H1 (cell line): ENCODE measurements at regions not wholly inside any gene's neighbourhood (a gene's known extent, or its start where the extent isn't known, plus 50 kb on each side); places are given as distances from the start of the nearest gene placed in this dataset.

Experiments
- CTCF ChIA-PET: fragments of 300-600 bp; sonication (Branson Sonifier 250); formaldehyde crosslinking; loops from one replicate; lab custom pipeline; 2021; ENCODE audit not compliant: partially characterized antibody; lab: Charles Lee
- POLR2A ChIA-PET: fragments of 300-600 bp; sonication (Branson Sonifier 250); formaldehyde crosslinking; loops from one replicate; lab custom pipeline; 2021; ENCODE audit warnings: inconsistent platforms; ENCODE audit not compliant: partially characterized antibody; lab: Charles Lee
- DNase-seq, 2 experiments: peaks; one replicate each; pipeline versions ENCODE4 v3.0.0 to v3.0.0-alpha.2; 2010 to 2022; ENCODE audit warnings: low spot score in 2 of 2, low read depth in 1 of 2, mixed read lengths in 1 of 2
- FAIRE-seq: peaks from 2 replicates; lab custom pipeline; 2011; peaks lifted over from hg19 to GRCh38; lab: Jason Lieb, UNC
- H2AFZ ChIP-seq: 2 replicates; pipeline ENCODE4 v1.8.1; 2012; ENCODE audit warnings: low read length, inconsistent platforms
- H2AK5ac ChIP-seq: 2 replicates; pipeline ENCODE4 v1.6.1; 2013; ENCODE audit warnings: low read depth, low read length
- H2BK120ac ChIP-seq: replicated peaks from 2 replicates; pipeline ENCODE3; 2013; ENCODE audit warnings: low read depth, low read length, inconsistent platforms
- H2BK12ac ChIP-seq: 2 replicates; pipeline ENCODE4 v1.6.1; 2013; ENCODE audit warnings: low read depth, low read length
- H2BK15ac ChIP-seq: 2 replicates; pipeline ENCODE4 v1.6.1; 2013; ENCODE audit warnings: low read length
- H2BK20ac ChIP-seq: 2 replicates; pipeline ENCODE4 v1.6.1; 2013; ENCODE audit warnings: low read length
- H2BK5ac ChIP-seq: 2 replicates; pipeline ENCODE4 v1.6.1; 2013; ENCODE audit warnings: low read depth, low read length
- H3K14ac ChIP-seq: 2 replicates; pipeline ENCODE4 v1.6.1; 2013; ENCODE audit warnings: inconsistent platforms; ENCODE audit not compliant: insufficient read length
- H3K18ac ChIP-seq: 2 replicates; pipeline ENCODE4 v1.6.1; 2013; ENCODE audit warnings: low read length; ENCODE audit errors: extremely low read depth
- H3K23ac ChIP-seq: 2 replicates; pipeline ENCODE4 v1.6.1; 2013; ENCODE audit warnings: inconsistent platforms; ENCODE audit not compliant: insufficient read length
- H3K23me2 ChIP-seq: 2 replicates; pipeline ENCODE4 v1.6.1; 2013; ENCODE audit warnings: low read depth, low read length
- H3K27ac ChIP-seq: 2 replicates; pipeline ENCODE4 v1.6.1; 2011; ENCODE audit warnings: low read depth, low read length, inconsistent platforms
- H3K27me3 ChIP-seq, 4 experiments: replicated peaks in 1 of 4; 1 replicate in 1 of 4; 2 replicates in 3 of 4; pipeline versions ENCODE4 v1.6.1 to v1.8.1; 2011 to 2013; ENCODE audit warnings: low read length in 3 of 4, mild to moderate bottlenecking in 3 of 4, inconsistent platforms in 2 of 4, mixed read lengths in 2 of 4, moderate library complexity in 1 of 4; ENCODE audit not compliant: control insufficient read depth in 3 of 4, insufficient read depth in 3 of 4; ENCODE audit errors: extremely low read depth in 1 of 4
- H3K36me3 ChIP-seq, 4 experiments: 2 replicates each; pipeline versions ENCODE4 v1.6.1 to v1.8.1; 2011 to 2013; ENCODE audit warnings: mild to moderate bottlenecking in 4 of 4, low read length in 3 of 4, moderate library complexity in 2 of 4, control low read depth in 1 of 4, inconsistent platforms in 1 of 4; ENCODE audit not compliant: insufficient read depth in 4 of 4, control insufficient read depth in 2 of 4
- H3K4ac ChIP-seq: replicated peaks from 2 replicates; pipeline ENCODE3; 2013; ENCODE audit warnings: low read length, low read depth, mixed read lengths, inconsistent platforms; ENCODE audit not compliant: insufficient read length
- H3K4me1 ChIP-seq, 4 experiments: replicated peaks in 1 of 4; 1 replicate in 1 of 4; 2 replicates in 3 of 4; pipeline versions ENCODE4 v1.6.1 to v1.8.1; 2011 to 2013; ENCODE audit warnings: low read length in 3 of 4, inconsistent platforms in 2 of 4, mixed read lengths in 1 of 4; ENCODE audit not compliant: insufficient read depth in 4 of 4, control insufficient read depth in 3 of 4
- H3K4me2 ChIP-seq, 2 experiments: 2 replicates each; pipeline versions ENCODE4 v1.6.1 to v1.8.1; 2011 to 2013; ENCODE audit warnings: low read depth in 2 of 2, low read length in 2 of 2, control low read depth in 1 of 2, inconsistent platforms in 1 of 2, mild to moderate bottlenecking in 1 of 2; ENCODE audit not compliant: insufficient read depth in 1 of 2
- H3K4me3 ChIP-seq, 4 experiments: fragments of 200-600, 300-600 bp in 1 of 4; sonication (generic), shearing (Covaris generic), sonication (Bioruptor Twin) in 1 of 4; 2 replicates each; pipeline versions ENCODE4 v1.5.1 to v1.8.1; 2011 to 2016; ENCODE audit warnings: low read length in 4 of 4, low read depth in 3 of 4, control low read depth in 2 of 4, inconsistent platforms in 2 of 4, mild to moderate bottlenecking in 2 of 4, mixed read lengths in 1 of 4, moderate library complexity in 1 of 4; ENCODE audit not compliant: insufficient read depth in 2 of 4; ENCODE audit errors: extremely low read depth in 1 of 4
- H3K56ac ChIP-seq: replicated peaks from 2 replicates; pipeline ENCODE3; 2013; ENCODE audit warnings: low read depth, mild to moderate bottlenecking, mixed read lengths, low read length, inconsistent platforms; ENCODE audit not compliant: insufficient read length
- H3K79me1 ChIP-seq: 2 replicates; pipeline ENCODE4 v1.6.1; 2013; ENCODE audit warnings: low read depth, low read length, control low read depth
- H3K79me2 ChIP-seq, 2 experiments: 2 replicates each; pipeline versions ENCODE4 v1.6.1 to v1.8.1; 2012 to 2013; ENCODE audit warnings: low read length in 2 of 2, mild to moderate bottlenecking in 2 of 2, inconsistent platforms in 1 of 2; ENCODE audit not compliant: insufficient read depth in 2 of 2, control insufficient read depth in 1 of 2
- H3K9ac ChIP-seq, 4 experiments: replicated peaks in 1 of 4; 1 replicate in 1 of 4; 2 replicates in 3 of 4; pipeline versions ENCODE4 v1.6.1 to v1.8.1; 2011 to 2013; ENCODE audit warnings: low read depth in 3 of 4, low read length in 3 of 4, control low read depth in 2 of 4, mild to moderate bottlenecking in 2 of 4, moderate library complexity in 2 of 4, inconsistent platforms in 1 of 4; ENCODE audit errors: extremely low read depth in 1 of 4
- H3K9me3 ChIP-seq, 2 experiments: 2 replicates each; pipeline versions ENCODE4 v1.6.1 to v1.8.1; 2012 to 2013; ENCODE audit warnings: mild to moderate bottlenecking in 2 of 2, moderate library complexity in 2 of 2, control low read depth in 1 of 2, inconsistent platforms in 1 of 2, low read depth in 1 of 2, low read length in 1 of 2, mixed read lengths in 1 of 2; ENCODE audit not compliant: insufficient read depth in 2 of 2
- H4K20me1 ChIP-seq, 2 experiments: replicated peaks in 1 of 2; 2 replicates each; pipeline versions ENCODE3 to v1.8.1; 2011 to 2013; ENCODE audit warnings: inconsistent platforms in 2 of 2, low read length in 2 of 2, mild to moderate bottlenecking in 1 of 2; ENCODE audit not compliant: insufficient read depth in 2 of 2, control insufficient read depth in 1 of 2
- H4K5ac ChIP-seq: 2 replicates; pipeline ENCODE4 v1.6.1; 2013; ENCODE audit warnings: low read length, low read depth, mixed read lengths, inconsistent platforms; ENCODE audit not compliant: insufficient read length
- H4K8ac ChIP-seq: 2 replicates; pipeline ENCODE4 v1.8.0; 2013; ENCODE audit warnings: mild to moderate bottlenecking, moderate library complexity, low read length, inconsistent platforms; ENCODE audit not compliant: insufficient read depth; ENCODE audit errors: extremely low read depth
- H4K91ac ChIP-seq: replicated peaks from 2 replicates; pipeline ENCODE3; 2013; ENCODE audit warnings: low read length, mixed read lengths, inconsistent platforms; ENCODE audit not compliant: insufficient read length
- CHD2 ChIP-seq: IDR thresholded peaks from 2 replicates; pipeline ENCODE4 v1.6.1; 2012; ENCODE audit warnings: low read length, improper control_type of control experiment
- HDAC6 ChIP-seq: IDR thresholded peaks from one replicate; pipeline ENCODE4 v1.7.1; 2012; ENCODE audit warnings: low read depth, mild to moderate bottlenecking, inconsistent platforms, low read length, moderate library complexity
- POLR2AphosphoS5 ChIP-seq: IDR thresholded peaks from 2 replicates; pipeline ENCODE4 v1.6.1; 2011; ENCODE audit warnings: low read depth, low read length
- RBBP5 ChIP-seq: IDR thresholded peaks from 2 replicates; pipeline ENCODE4 v1.7.1; 2012; ENCODE audit warnings: low read depth, mild to moderate bottlenecking, inconsistent platforms, low read length, moderate library complexity, borderline replicate concordance
- RNF2 ChIP-seq: fragments of 200-900, 300-1000 bp; sonication (generic); IDR thresholded peaks from 2 replicates; pipeline ENCODE4 v1.7.1; 2016; ENCODE audit warnings: borderline replicate concordance, low read depth, mild to moderate bottlenecking, antibody characterized with exemption, low read length; ENCODE audit not compliant: poor library complexity, severe bottlenecking; ENCODE audit errors: missing control alignments
- SAP30 ChIP-seq: fragments of 300-600 bp; sonication (generic); IDR thresholded peaks from 2 replicates; pipeline ENCODE4 v1.7.1; 2012; ENCODE audit warnings: low read length, moderate library complexity, mild to moderate bottlenecking, inconsistent platforms; ENCODE audit not compliant: insufficient read depth, insufficient replicate concordance
- SRF ChIP-seq: IDR thresholded peaks from 2 replicates; pipeline ENCODE4 v1.6.1; 2011; ENCODE audit warnings: mild to moderate bottlenecking, low read depth, low read length, moderate library complexity
- TAF7 ChIP-seq: optimal IDR thresholded peaks from 2 replicates; pipeline ENCODE3; 2011; ENCODE audit warnings: low read depth, mild to moderate bottlenecking, inconsistent platforms, low read length, moderate library complexity, borderline replicate concordance
- TCF12 ChIP-seq: IDR thresholded peaks from 2 replicates; pipeline ENCODE4 v1.6.1; 2011; ENCODE audit warnings: low read depth, mild to moderate bottlenecking, low read length
- YY1 ChIP-seq: IDR thresholded peaks from 2 replicates; pipeline ENCODE4 v1.6.1; 2011; ENCODE audit warnings: low read depth, mild to moderate bottlenecking, low read length
- whole genome bisulfite sequencing, 2 experiments: shearing (Covaris generic) in 1 of 2; methylation state at CpG; one replicate each; pipeline versions ENCODE4 v1.1.6 to v1.1.7; 2013 to 2015; ENCODE audit warnings: low lambda C conversion rate in 2 of 2, mixed read lengths in 2 of 2, inconsistent platforms in 1 of 2, low coverage in 1 of 2, missing lambda C conversion rate in 1 of 2; ENCODE audit not compliant: insufficient replicate concordance in 2 of 2, insufficient coverage in 1 of 2, insufficient read length in 1 of 2; ENCODE audit errors: extremely low coverage in 1 of 2, missing lambda C conversion rate in 1 of 2; 5-methylcytosine and 5-hydroxymethylcytosine counted together

GRCh38 chr12:13428538-13429265, 232.2 kb downstream of the EMP1 start:
- H4K5ac ChIP-seq, result no peak overlapping the region
- WGBS, 2 experiments, result 86% methylated on average over 4 of the region's 4 CpGs; no CpG with 5 or more reads in 1 of the 2 experiments
- CTCF ChIA-PET, result interaction anchor here (0.8 to 1.0 kb wide), 3 partner anchors 67 to 513 kb away, joined by 3 to 4 read pairs (median 3); no protein-coding TSS in a partner anchor
- no peak for TF ChIP-seq SAP30
- TF ChIP-seq YY1, result no peak
- TF ChIP-seq RBBP5, result no peak
- TF ChIP-seq POLR2AphosphoS5, result no peak
- TF ChIP-seq TCF12, result no peak
- no peak for TF ChIP-seq TAF7
- no peak for TF ChIP-seq HDAC6
- TF ChIP-seq RNF2, result no peak
- no peak for TF ChIP-seq SRF
- no peak for TF ChIP-seq CHD2
- TF ChIP-seq, all 59 proteins: peak for 0
- no peaks in the 10 kb centered on the region for H3K4me1 ChIP-seq
- no peak overlapping the region for H4K91ac ChIP-seq
- no peaks in the 10 kb centered on the region for H3K36me3 ChIP-seq
- no peak overlapping the region for H3K18ac ChIP-seq
- no peak for FAIRE-seq
- H3K9ac ChIP-seq, result no peak overlapping the region
- no peak overlapping the region for H2BK20ac ChIP-seq
- no peak overlapping the region for H3K14ac ChIP-seq
- no peak overlapping the region for H3K56ac ChIP-seq
- no peak overlapping the region for H2AFZ ChIP-seq
- H3K27ac ChIP-seq, result no peak overlapping the region
- no peak overlapping the region for H3K4me2 ChIP-seq
- H2BK12ac ChIP-seq, result no peak overlapping the region
- no peak overlapping the region for H2BK5ac ChIP-seq
- H4K8ac ChIP-seq, result no peak overlapping the region
- no peaks in the 10 kb centered on the region for H3K79me2 ChIP-seq
- H2BK120ac ChIP-seq, result no peak overlapping the region
- H2BK15ac ChIP-seq, result no peak overlapping the region
- no peaks in the 10 kb centered on the region for H3K27me3 ChIP-seq
- no peak overlapping the region for H3K4ac ChIP-seq
- H3K23ac ChIP-seq, result no peak overlapping the region
- no peak for DNase-seq
- H3K79me1 ChIP-seq, result no peaks in the 10 kb centered on the region
- peaks cover 0 to 5% of the 10 kb centered on the region in 2 experiments; a peak in 1 of 4 replicates for H3K9me3 ChIP-seq
- no peak overlapping the region for H3K4me3 ChIP-seq
- H2AK5ac ChIP-seq, result no peak overlapping the region
- POLR2A ChIA-PET, result interaction anchor here (1.1 to 1.4 kb wide), 2 partner anchors 20 to 522 kb away, joined by 3 read pairs; no protein-coding TSS in a partner anchor
- no peaks in the 10 kb centered on the region for H3K23me2 ChIP-seq
- no peaks in the 10 kb centered on the region for H4K20me1 ChIP-seq
